HT-29 (cell line): ENCODE measurements at regions not wholly inside any gene's neighbourhood (a gene's known extent, or its start where the extent isn't known, plus 50 kb on each side); places are given as distances from the start of the nearest gene placed in this dataset.
"Not testable (repeated sequence)": the region's sequence is repeated elsewhere in the genome, so short reads cannot be mapped to it uniquely, and the experiment has no call there.

Source experiments
- DNase-seq: peaks from one replicate; pipeline ENCODE4 v3.0.0-alpha.2; 2015; ENCODE audit warnings: low spot score

GRCh38 chr9:7479300-7479699, 320.3 kb downstream of the DMAC1 start:
- DNase-seq = no peak

DNA sequence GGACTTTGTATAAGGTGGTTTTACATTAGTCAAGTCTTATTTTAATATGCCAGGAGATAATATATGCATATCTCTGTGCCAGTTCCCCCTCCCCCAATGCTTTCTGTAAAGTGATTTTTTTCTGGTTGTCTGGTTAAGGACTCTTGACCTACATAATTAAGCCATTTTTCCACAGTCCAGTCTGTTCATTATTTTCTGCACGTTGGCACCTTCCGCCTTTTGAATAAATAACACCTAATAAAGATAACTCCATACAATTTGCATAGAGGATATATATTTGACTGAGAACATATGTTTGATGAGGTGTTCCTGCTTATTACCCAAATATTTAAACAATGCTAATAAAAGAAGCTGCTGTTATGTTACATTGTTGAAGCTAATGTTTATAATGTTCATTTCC, 320.9 kb downstream of the DMAC1 start:
- DNase-seq = no peak

GRCh38 chr9:7467186-7467585, 332.4 kb downstream of the DMAC1 start:
- no peak for DNase-seq

- no peak for DNase-seq
Measured at GRCh38 chr9:7461791-7462190, 337.8 kb downstream of the DMAC1 start.

DNA sequence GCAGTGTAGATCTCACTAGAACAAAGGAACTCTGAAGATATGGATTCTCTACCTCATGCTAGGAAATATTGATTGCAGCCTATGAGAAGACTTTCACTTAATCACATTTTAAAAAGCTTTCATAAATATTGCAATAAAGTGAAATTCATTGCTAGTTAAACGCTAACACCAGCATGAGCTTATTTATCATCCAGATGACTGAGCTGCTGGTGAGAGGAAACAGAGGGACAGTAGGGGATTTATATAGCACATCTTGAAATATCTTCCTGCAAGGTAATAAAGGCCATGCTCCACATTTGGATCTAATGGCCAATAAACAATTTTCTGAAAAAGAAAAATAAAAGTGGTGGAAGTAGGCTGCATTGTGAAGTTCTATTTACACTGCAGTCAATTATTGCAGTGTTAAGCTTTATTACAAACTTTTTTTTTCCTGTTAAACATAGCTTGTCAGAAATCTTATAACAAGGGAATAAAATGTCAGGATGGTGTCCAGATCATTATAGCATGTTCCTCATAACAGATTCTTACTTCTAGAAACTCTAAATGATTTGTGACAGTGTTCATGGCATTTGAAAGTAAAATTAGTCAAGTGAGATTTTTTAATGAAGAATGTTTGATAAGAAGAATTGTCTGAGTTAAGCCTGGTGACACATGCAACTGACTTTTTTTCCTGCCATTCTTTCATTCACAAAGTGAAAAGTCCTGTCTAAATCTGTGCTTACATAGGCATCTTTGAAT, 342.6 kb downstream of the DMAC1 start:
- no peak for DNase-seq

- no peak for DNase-seq
Measured at GRCh38 chr9:7456377-7456776, 343.2 kb downstream of the DMAC1 start.

DNA sequence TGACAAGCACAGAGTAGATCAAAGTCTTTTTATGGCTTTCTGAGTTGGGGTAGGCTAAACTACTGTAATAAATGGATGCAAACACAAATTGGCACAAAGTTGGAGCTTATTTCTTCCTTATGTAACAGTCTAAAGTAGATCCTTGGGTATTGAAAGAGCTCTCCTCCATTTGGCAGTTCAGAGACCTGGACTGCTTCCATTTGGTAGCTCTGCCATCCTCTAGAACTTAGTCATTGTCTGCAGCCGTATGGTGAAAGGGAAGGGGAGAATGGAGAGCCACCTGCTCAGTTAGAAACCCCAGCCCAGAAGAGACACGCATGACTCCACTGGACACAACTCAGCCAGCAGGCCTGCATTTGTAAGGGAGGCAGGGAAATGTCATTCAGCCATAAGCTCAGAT, 345.0 kb downstream of the DMAC1 start:
- no peak for DNase-seq

GRCh38 chr9:7452378-7452777, 347.2 kb downstream of the DMAC1 start:
- DNase-seq = no peak

DNA sequence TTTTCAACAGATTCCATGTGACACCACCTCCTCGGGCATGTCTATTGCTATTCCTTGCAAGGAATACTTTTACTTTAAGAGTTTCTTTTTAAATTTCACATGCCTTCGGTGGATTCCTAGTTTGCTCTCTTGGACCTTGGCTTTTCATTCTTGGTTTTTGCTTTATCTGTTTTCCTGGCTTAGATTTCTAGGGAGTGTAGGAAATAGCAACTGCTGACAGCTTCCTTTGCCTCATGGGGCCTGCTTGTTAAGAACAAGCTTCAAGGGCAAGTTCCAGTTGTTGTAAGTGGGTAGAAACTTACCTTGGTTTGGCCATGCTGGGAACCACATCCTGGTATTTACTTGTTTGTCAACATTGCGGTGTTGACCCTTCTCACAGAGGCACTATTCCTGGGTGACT, 348.5 kb downstream of the DMAC1 start:
- no peak for DNase-seq

GRCh38 chr9:7443541-7443940, 356.0 kb downstream of the DMAC1 start:
- DNase-seq = no peak

GRCh38 chr9:7439355-7439995, 360.1 kb downstream of the DMAC1 start:
- DNase-seq = no peak

DNA sequence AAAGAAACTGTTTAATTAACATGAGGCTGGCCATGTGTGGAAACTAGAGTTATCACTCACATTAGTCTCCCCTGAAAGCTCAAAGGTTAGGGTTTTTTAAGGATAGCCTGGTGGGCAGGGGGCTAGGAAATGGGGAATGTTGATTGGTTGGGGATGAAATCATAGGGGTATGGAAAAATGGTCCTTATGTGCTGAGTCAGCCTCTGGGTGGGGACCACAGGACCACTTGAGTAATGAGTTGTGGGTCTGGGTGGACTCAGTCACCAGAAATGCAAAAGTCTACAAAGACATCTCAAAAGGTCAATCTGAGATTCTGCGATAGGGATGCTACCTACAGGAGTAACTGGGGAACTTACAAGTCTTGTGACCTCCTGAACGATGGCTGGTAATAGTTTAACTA, 362.8 kb downstream of the DMAC1 start:
- DNase-seq = no peak

- no peak for DNase-seq
Measured at GRCh38 chr9:7433508-7434292, 365.9 kb downstream of the DMAC1 start.

GRCh38 chr9:7432989-7433388, 366.6 kb downstream of the DMAC1 start:
- no peak for DNase-seq

DNA sequence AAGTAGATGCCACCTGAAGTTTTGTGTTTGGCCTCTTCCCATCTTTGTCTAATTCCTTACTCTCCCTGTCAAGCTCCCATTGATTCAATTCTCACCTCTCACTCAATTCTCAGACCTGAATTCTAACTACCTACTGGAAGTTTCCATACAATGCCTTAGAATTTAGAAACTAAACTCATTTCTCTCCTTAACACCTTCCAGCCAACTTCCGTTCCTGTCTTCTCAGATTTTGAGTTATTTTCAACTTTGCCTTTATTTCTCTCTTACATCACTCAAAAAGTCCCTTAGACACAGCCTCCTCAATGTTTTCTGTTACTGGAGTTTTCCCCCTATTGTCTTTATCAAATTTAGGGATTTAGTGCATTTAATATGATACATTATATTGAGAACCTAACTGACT, 382.2 kb downstream of the DMAC1 start:
- DNase-seq = not testable (repeated sequence)

- no peak for DNase-seq
Measured at GRCh38 chr9:7415836-7416235, 383.7 kb downstream of the DMAC1 start.

DNA sequence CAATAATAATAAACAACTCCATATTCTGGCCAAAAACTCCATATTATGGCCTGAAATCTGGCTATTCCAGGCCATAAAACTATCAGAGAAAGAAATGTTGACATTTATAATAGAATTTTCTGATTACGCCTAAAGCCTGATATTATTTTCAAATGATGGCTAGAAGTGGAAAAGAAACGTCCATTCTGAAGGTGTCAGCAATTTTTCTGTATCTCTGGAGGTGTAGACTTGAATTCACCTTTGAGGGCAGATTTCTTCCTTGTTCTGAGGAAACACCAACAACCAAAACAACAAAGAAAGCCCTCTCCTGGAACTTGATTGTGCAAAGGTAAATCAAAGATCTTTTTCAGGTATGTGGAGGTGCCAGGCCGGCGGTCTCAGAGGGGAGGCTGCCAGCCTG, 390.7 kb downstream of the DMAC1 start:
- no peak for DNase-seq

- DNase-seq = no peak
Measured at GRCh38 chr9:7407246-7407645, 392.3 kb downstream of the DMAC1 start.

DNA sequence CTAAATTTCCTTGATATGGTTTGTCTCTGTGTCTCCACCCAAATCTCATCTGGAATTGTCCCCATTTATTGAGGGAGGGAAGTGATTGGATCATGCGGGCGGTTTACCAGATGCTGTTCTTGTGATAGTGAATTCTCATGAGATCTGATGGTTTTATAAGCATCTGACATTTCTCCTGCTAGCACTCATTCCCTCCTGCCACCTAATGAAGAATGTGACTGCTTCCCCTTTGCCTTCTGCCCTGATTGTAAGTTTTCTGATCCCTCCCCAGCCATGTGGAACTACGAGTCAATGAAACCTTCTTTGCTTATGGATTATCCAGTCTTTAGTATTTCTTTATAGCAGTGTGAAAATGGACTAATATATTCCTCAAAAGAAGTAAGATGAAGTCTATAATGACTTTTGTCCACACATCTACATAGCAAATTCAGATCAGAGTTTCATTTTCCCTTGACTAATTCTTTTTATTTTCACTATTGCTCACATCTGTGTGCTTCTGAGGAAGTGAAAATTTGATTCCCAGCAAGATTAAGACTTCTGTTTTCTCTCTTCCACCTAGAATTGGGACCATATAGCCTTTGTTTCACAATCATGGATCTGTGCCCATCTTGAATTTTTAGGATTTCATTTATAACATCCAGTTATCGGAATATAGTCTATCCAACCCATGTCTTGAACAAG, 393.5 kb downstream of the DMAC1 start:
- DNase-seq = no peak

DNA sequence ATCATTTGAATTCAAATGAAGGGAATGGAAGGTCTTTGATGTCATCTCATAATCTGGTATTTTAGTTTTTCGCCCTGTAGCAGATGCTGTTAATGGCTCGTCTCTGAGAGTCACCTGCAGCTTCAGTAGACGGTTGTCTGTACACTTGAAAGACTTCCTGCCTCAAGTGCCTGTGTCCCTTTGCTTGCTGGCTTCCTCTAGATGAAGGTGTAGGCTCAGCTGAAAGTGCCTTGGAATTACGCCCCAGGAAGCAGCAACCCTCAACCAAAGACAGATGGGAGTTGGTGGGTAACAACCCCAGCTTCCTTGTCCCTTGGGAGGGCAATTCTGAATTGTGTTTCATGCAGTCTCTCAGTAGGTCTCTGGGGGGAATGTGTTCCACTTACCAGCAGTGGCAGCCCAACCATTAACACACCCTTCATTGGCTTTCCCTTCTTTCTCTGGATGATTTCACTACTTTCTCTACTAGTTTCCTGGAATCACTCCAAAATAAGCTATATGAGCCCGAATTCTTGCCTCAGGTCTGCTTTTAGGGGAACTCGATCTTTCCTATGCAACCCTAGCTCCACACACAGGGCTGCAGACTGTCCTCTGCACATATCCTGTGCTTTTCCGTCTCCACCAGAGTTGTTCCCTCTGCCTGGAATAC, 395.6 kb downstream of the DMAC1 start:
- DNase-seq = no peak

DNA sequence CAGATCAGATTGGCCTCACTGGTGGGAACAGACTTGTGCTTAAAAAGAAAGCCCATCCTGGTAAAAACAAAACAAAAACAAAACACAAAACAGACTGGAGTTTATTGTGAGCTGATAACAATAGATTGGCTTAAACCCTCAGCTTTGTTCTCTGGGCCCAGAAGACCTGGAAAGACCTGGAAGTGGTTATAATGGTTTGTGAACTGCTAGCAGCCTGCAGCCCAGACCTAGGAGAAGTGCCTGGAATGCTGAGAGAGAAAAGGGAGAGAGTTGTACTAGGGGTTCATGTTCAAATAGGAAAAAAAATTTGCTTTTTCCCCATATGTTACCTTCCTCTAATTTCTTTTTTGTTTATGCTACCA, 396.6 kb downstream of the DMAC1 start:
- DNase-seq = no peak
